Liver (tissue), 7 donors: ENCODE measurements at regions not wholly inside any gene's neighbourhood (a gene's known extent, or its start where the extent isn't known, plus 50 kb on each side); places are given as distances from the start of the nearest gene placed in this dataset.
"Not testable (repeated sequence)": the region's sequence is repeated elsewhere in the genome, so short reads cannot be mapped to it uniquely, and the experiment has no call there.

ENCODE experiments used
- DNase-seq: peaks from one replicate; pipeline ENCODE4 v3.0.0-alpha.2; 2017; ENCODE audit warnings: low spot score
- H3K27ac ChIP-seq, 2 donors: one replicate each; pipeline ENCODE4 v1.7.0; 2013; ENCODE audit warnings: inconsistent platforms in 2 of 2, low read length in 2 of 2, control low read depth in 1 of 2, low read depth in 1 of 2, mild to moderate bottlenecking in 1 of 2
- H3K27me3 ChIP-seq, 4 donors: one replicate each; pipeline versions ENCODE4 v1.6.1 to v1.7.0; 2013; ENCODE audit warnings: low read length in 3 of 4, inconsistent platforms in 1 of 4, mild to moderate bottlenecking in 1 of 4, moderate library complexity in 1 of 4; ENCODE audit not compliant: control insufficient read depth in 4 of 4, insufficient read depth in 4 of 4
- H3K36me3 ChIP-seq, 4 donors: one replicate each; pipeline versions ENCODE4 v1.6.1 to v1.7.0; 2013; ENCODE audit warnings: low read length in 3 of 4, mild to moderate bottlenecking in 3 of 4, low read depth in 1 of 4, moderate library complexity in 1 of 4; ENCODE audit not compliant: control insufficient read depth in 4 of 4, insufficient read depth in 3 of 4
- H3K4me1 ChIP-seq, 4 donors: one replicate each; pipeline versions ENCODE4 v1.6.1 to v1.7.0; 2013; ENCODE audit warnings: low read length in 3 of 4, mild to moderate bottlenecking in 3 of 4, moderate library complexity in 1 of 4; ENCODE audit not compliant: control insufficient read depth in 4 of 4, insufficient read depth in 4 of 4
- H3K4me3 ChIP-seq, 3 donors: one replicate each; pipeline versions ENCODE4 v1.6.1 to v1.7.0; 2013; ENCODE audit warnings: low read length in 3 of 3, control low read depth in 1 of 3, low read depth in 1 of 3, mild to moderate bottlenecking in 1 of 3
- H3K9ac ChIP-seq, 2 donors: one replicate each; pipeline ENCODE4 v1.7.0; 2013; ENCODE audit warnings: low read length in 2 of 2, mild to moderate bottlenecking in 2 of 2, moderate library complexity in 2 of 2, control low read depth in 1 of 2, low read depth in 1 of 2
- H3K9me3 ChIP-seq, 4 donors: one replicate each; pipeline versions ENCODE4 v1.6.1 to v1.7.0; 2013; ENCODE audit warnings: low read length in 3 of 4; ENCODE audit not compliant: control insufficient read depth in 4 of 4
- ATF3 ChIP-seq: IDR thresholded peaks from 2 replicates; pipeline ENCODE4 v1.6.1; 2016; ENCODE audit warnings: antibody characterized with exemption
- EGR1 ChIP-seq, 2 donors: IDR thresholded peaks; 2 replicates each; pipeline ENCODE4 v1.6.1; 2016 to 2018; ENCODE audit warnings: antibody characterized with exemption in 2 of 2, low read depth in 2 of 2
- FOXA1 ChIP-seq: IDR thresholded peaks from 2 replicates; pipeline ENCODE4 v1.6.1; 2016; ENCODE audit warnings: antibody characterized with exemption
- FOXA2 ChIP-seq: IDR thresholded peaks from 2 replicates; pipeline ENCODE4 v1.6.1; 2016; ENCODE audit warnings: antibody characterized with exemption
- GABPA ChIP-seq, 2 donors: IDR thresholded peaks in 1 of 2; conservative IDR thresholded peaks in 1 of 2; 2 replicates each; pipeline ENCODE4 v1.6.1; 2016; ENCODE audit warnings: antibody characterized with exemption in 2 of 2, mild to moderate bottlenecking in 1 of 2, moderate library complexity in 1 of 2
- HNF4A ChIP-seq, 2 donors: conservative IDR thresholded peaks; 2 replicates each; pipeline ENCODE4 v1.6.1; 2016; ENCODE audit warnings: antibody characterized with exemption in 2 of 2, mild to moderate bottlenecking in 2 of 2
- HNF4G ChIP-seq: IDR thresholded peaks from 2 replicates; pipeline ENCODE4 v1.6.1; 2016; ENCODE audit warnings: antibody characterized with exemption
- JUND ChIP-seq, 2 donors: IDR thresholded peaks; 2 replicates each; pipeline ENCODE4 v1.6.1; 2016; ENCODE audit warnings: antibody characterized with exemption in 2 of 2
- NR2F2 ChIP-seq: IDR thresholded peaks from 2 replicates; pipeline ENCODE4 v1.6.1; 2016; ENCODE audit warnings: antibody characterized with exemption
- RAD21 ChIP-seq, 2 donors: IDR thresholded peaks; 2 replicates each; pipeline ENCODE4 v1.6.1; 2016; ENCODE audit warnings: antibody characterized with exemption in 2 of 2, mild to moderate bottlenecking in 2 of 2
- RXRA ChIP-seq, 2 donors: IDR thresholded peaks; 2 replicates each; pipeline ENCODE4 v1.6.1; 2017 to 2018; ENCODE audit warnings: antibody characterized with exemption in 2 of 2, mild to moderate bottlenecking in 1 of 2
- SP1 ChIP-seq: IDR thresholded peaks from 2 replicates; pipeline ENCODE4 v1.6.1; 2018; ENCODE audit warnings: antibody characterized with exemption, mild to moderate bottlenecking
- TAF1 ChIP-seq: conservative IDR thresholded peaks from 2 replicates; pipeline ENCODE4 v1.6.1; 2016; ENCODE audit warnings: antibody characterized with exemption, mild to moderate bottlenecking
- ZBTB33 ChIP-seq: IDR thresholded peaks from 2 replicates; pipeline ENCODE4 v1.6.1; 2016; ENCODE audit warnings: antibody characterized with exemption
- WGBS: extraction: QIAGEN DNeasy Blood & Tissue Kit; methylation state at CpG from one replicate; pipeline ENCODE4 v1.1.7; 2013; 5-methylcytosine and 5-hydroxymethylcytosine counted together
- TF ChIP-seq, protein P1 (sequence below): IDR thresholded peaks from 2 replicates; pipeline ENCODE4 v1.6.1; 2016; ENCODE audit warnings: antibody characterized with exemption, mild to moderate bottlenecking
- TF ChIP-seq, protein P2 (sequence below): IDR thresholded peaks from 2 replicates; pipeline ENCODE4 v1.6.1; 2016; ENCODE audit warnings: antibody characterized with exemption
- donor health status: healthy.
- donor health status: healthy.
- donor health status: healthy.
- donor health status: healthy.

- not testable (repeated sequence) for H3K27me3 ChIP-seq, H3K9ac ChIP-seq, H3K27ac ChIP-seq, H3K4me1 ChIP-seq, H3K4me3 ChIP-seq, DNase-seq, H3K9me3 ChIP-seq, H3K36me3 ChIP-seq
- WGBS, result 75% methylated on average over 5 of the region's 5 CpGs
These were observed 108.4 kb upstream of the SHISA3 start for GRCh38 chr4:42288876-42289275.

- not testable (repeated sequence) for H3K9ac ChIP-seq, H3K4me3 ChIP-seq, DNase-seq, H3K9me3 ChIP-seq, H3K4me1 ChIP-seq, H3K36me3 ChIP-seq, H3K27ac ChIP-seq, H3K27me3 ChIP-seq
- 87% methylated on average over 9 of the region's 9 CpGs for WGBS
These were observed 105.1 kb upstream of the SHISA3 start for GRCh38 chr4:42292192-42292591.

GRCh38 chr4:42293967-42294813 is 103.1 kb upstream of the SHISA3 start:
- Histone ChIP-seq H3K4me3 (no peak overlapping the region), H3K9ac (no peak overlapping the region), H3K36me3 (no peaks in the 10 kb centered on the region), H3K27ac (no peak overlapping the region), H3K27me3 (peaks cover 0 to 2% (median 0%) of the 10 kb centered on the region in 4 donors), H3K4me1 (no peaks in the 10 kb centered on the region), H3K9me3 (no peaks in the 10 kb centered on the region)
- DNase-seq, result no peak
- TF ChIP-seq ZBTB33, result no peak
- TF ChIP-seq FOXA2, result no peak
- TF ChIP-seq TAF1, result no peak
- TF ChIP-seq RAD21 (IDR thresholded peaks at IDR 0.05), result no peak
- no peak for TF ChIP-seq ATF3
- TF ChIP-seq, protein P1, sequence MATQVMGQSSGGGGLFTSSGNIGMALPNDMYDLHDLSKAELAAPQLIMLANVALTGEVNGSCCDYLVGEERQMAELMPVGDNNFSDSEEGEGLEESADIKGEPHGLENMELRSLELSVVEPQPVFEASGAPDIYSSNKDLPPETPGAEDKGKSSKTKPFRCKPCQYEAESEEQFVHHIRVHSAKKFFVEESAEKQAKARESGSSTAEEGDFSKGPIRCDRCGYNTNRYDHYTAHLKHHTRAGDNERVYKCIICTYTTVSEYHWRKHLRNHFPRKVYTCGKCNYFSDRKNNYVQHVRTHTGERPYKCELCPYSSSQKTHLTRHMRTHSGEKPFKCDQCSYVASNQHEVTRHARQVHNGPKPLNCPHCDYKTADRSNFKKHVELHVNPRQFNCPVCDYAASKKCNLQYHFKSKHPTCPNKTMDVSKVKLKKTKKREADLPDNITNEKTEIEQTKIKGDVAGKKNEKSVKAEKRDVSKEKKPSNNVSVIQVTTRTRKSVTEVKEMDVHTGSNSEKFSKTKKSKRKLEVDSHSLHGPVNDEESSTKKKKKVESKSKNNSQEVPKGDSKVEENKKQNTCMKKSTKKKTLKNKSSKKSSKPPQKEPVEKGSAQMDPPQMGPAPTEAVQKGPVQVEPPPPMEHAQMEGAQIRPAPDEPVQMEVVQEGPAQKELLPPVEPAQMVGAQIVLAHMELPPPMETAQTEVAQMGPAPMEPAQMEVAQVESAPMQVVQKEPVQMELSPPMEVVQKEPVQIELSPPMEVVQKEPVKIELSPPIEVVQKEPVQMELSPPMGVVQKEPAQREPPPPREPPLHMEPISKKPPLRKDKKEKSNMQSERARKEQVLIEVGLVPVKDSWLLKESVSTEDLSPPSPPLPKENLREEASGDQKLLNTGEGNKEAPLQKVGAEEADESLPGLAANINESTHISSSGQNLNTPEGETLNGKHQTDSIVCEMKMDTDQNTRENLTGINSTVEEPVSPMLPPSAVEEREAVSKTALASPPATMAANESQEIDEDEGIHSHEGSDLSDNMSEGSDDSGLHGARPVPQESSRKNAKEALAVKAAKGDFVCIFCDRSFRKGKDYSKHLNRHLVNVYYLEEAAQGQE, result no peak
- TF ChIP-seq NR2F2, result no peak
- TF ChIP-seq, protein P2, sequence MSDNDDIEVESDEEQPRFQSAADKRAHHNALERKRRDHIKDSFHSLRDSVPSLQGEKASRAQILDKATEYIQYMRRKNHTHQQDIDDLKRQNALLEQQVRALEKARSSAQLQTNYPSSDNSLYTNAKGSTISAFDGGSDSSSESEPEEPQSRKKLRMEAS, result no peak
- TF ChIP-seq EGR1 (IDR thresholded peaks at IDR 0.05; ENCODE audit: low read depth in 2 of 2), result no peak
- TF ChIP-seq JUND (IDR thresholded peaks at IDR 0.05), result no peak
- no peak for TF ChIP-seq HNF4G
- no peak for TF ChIP-seq GABPA (IDR thresholded peaks at IDR 0.05 in 1 of 2, conservative IDR thresholded peaks at IDR 0.05 in 1 of 2)
- no peak for TF ChIP-seq FOXA1
- no peak for TF ChIP-seq SP1
- no peak for TF ChIP-seq HNF4A (conservative IDR thresholded peaks at IDR 0.05)
- no peak for TF ChIP-seq RXRA (IDR thresholded peaks at IDR 0.05)
- WGBS, result 60% methylated on average over 2 of the region's 2 CpGs
